Keratinocyte (primary cell): ENCODE measurements at regions not wholly inside any gene's neighbourhood (a gene's known extent, or its start where the extent isn't known, plus 50 kb on each side); places are given as distances from the start of the nearest gene placed in this dataset.

Source experiments
- DNase-seq: peaks from one replicate; pipeline ENCODE4 v3.0.0-alpha.2; 2011; ENCODE audit warnings: low read depth, missing footprints, low spot score
- FAIRE-seq: peaks from 2 replicates; lab custom pipeline; 2011; peaks lifted over from hg19 to GRCh38; lab: Jason Lieb, UNC
- H2AFZ ChIP-seq: 2 replicates; pipeline ENCODE4 v1.6.0; 2012; ENCODE audit warnings: low read length, control low read depth, inconsistent platforms; ENCODE audit not compliant: control insufficient read depth
- H3K27ac ChIP-seq: 2 replicates; pipeline ENCODE4 v1.5.1; 2011; ENCODE audit warnings: low read length; ENCODE audit not compliant: control insufficient read depth, insufficient read depth
- H3K27me3 ChIP-seq: 3 replicates; pipeline ENCODE4 v1.6.0; 2011; ENCODE audit warnings: low read length; ENCODE audit not compliant: control insufficient read depth, insufficient read depth; ENCODE audit errors: extremely low read depth
- H3K36me3 ChIP-seq, 2 experiments: 2 replicates in 1 of 2; 3 replicates in 1 of 2; pipeline ENCODE4 v1.5.1; 2011; ENCODE audit warnings: low read length in 2 of 2, mild to moderate bottlenecking in 1 of 2; ENCODE audit not compliant: control insufficient read depth in 2 of 2, insufficient read depth in 2 of 2; ENCODE audit errors: extremely low read depth in 1 of 2
- H3K4me1 ChIP-seq: 3 replicates; pipeline ENCODE4 v1.5.1; 2011; ENCODE audit warnings: low read length; ENCODE audit not compliant: control insufficient read depth, insufficient read depth; ENCODE audit errors: extremely low read depth
- H3K4me2 ChIP-seq: 3 replicates; pipeline ENCODE4 v1.6.0; 2011; ENCODE audit warnings: low read depth, low read length; ENCODE audit not compliant: control insufficient read depth, insufficient read depth; ENCODE audit errors: extremely low read depth
- H3K4me3 ChIP-seq, 3 experiments: fragments of 200-600 bp in 1 of 3; sonication (generic) in 1 of 3; 2 replicates in 2 of 3; 3 replicates in 1 of 3; pipeline ENCODE4 v1.5.1; 2011 to 2016; ENCODE audit warnings: low read length in 3 of 3, mild to moderate bottlenecking in 3 of 3, control low read depth in 2 of 3, inconsistent platforms in 1 of 3, low read depth in 1 of 3, mixed read lengths in 1 of 3, mixed run types in 1 of 3, moderate library complexity in 1 of 3; ENCODE audit not compliant: control insufficient read depth in 2 of 3, insufficient read depth in 2 of 3; ENCODE audit errors: extremely low read depth in 1 of 3
- H3K79me2 ChIP-seq: 2 replicates; pipeline ENCODE4 v1.6.0; 2012; ENCODE audit warnings: low read length; ENCODE audit not compliant: control insufficient read depth, insufficient read depth
- H3K9ac ChIP-seq: 3 replicates; pipeline ENCODE4 v1.6.0; 2011; ENCODE audit warnings: low read length; ENCODE audit not compliant: control insufficient read depth, insufficient read depth; ENCODE audit errors: extremely low read depth
- H3K9me1 ChIP-seq: 3 replicates; pipeline ENCODE4 v1.6.0; 2011; ENCODE audit warnings: low read length; ENCODE audit not compliant: control insufficient read depth, insufficient read depth; ENCODE audit errors: extremely low read depth
- H3K9me3 ChIP-seq: 2 replicates; pipeline ENCODE4 v1.5.1; 2012; ENCODE audit warnings: low read depth, low read length; ENCODE audit not compliant: control insufficient read depth
- H4K20me1 ChIP-seq: 3 replicates; pipeline ENCODE4 v1.6.0; 2011; ENCODE audit warnings: low read length; ENCODE audit not compliant: control insufficient read depth, insufficient read depth; ENCODE audit errors: extremely low read depth
- CTCF ChIP-seq, 3 experiments: IDR thresholded peaks in 1 of 3; conservative IDR thresholded peaks in 1 of 3; optimal IDR thresholded peaks in 1 of 3; 2 replicates in 2 of 3; 3 replicates in 1 of 3; pipeline versions ENCODE3 to v1.5.1; 2011; ENCODE audit warnings: low read length in 3 of 3, mild to moderate bottlenecking in 3 of 3, moderate library complexity in 2 of 3, control low read depth in 1 of 3, inconsistent platforms in 1 of 3; ENCODE audit not compliant: insufficient read depth in 2 of 3; ENCODE audit errors: extremely low read depth in 1 of 3
- EZH2 ChIP-seq: IDR thresholded peaks from one replicate; pipeline ENCODE4 v1.6.1; 2012; ENCODE audit warnings: inconsistent platforms, mild to moderate bottlenecking, low read length, moderate library complexity
- dilution Hi-C: fragments of 300-500 bp; cut with MboI; formaldehyde crosslinking; loops from one replicate; pipeline ENCODE4 v1.7.0; 2020; ENCODE audit warnings: low sequenced_read_pairs; ENCODE audit not compliant: extremely low pct_ligation_motif_present

DNA sequence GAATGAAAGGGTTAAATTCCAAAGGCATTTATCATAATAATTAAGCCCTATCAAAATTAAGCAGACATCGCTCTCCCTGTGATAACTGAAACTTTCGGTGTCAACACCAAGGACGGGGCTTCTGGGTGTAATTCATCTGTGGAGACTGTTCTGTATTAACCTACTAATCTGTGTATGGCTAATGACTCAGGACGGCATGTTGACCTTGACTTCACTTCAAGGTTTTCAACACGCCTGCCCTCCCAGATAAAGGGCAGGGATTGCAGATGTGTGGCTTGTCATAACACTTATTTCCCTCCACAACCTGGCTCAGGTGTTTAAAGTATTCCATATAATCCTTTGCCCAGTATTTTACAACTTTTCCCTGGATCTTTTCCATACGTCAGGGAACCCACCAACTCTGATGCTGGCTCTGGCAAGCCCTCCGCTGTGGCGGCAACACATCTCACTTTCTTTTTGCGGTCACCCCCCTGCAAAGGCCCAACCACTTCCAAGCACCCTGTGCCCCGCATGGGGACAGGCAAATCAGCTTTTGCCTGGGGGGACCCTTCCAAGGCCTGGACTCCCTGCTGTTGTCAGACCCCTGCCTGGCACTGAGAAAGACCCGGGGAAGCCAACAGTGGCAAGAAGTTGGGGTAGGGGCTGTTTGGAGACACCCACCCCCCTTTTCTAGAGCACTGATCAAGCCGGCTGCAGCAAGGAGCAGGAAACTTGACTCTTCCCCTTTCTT is 93.2 kb upstream of the MEF2A start:
- no peaks in the 10 kb centered on the region for H3K9me1 ChIP-seq
- TF ChIP-seq CTCF (optimal IDR thresholded peaks at IDR 0.05 in 1 of 3, IDR thresholded peaks at IDR 0.05 in 1 of 3, conservative IDR thresholded peaks at IDR 0.05 in 1 of 3; ENCODE audit: extremely low read depth in 1 of 3, insufficient read depth in 2 of 3, low read length in 3 of 3) (no peak), EZH2 (no peak)
- no peaks in the 10 kb centered on the region for H3K9me3 ChIP-seq
- H3K4me3 ChIP-seq: no peak overlapping the region
- no peak for DNase-seq
- no peak overlapping the region for H3K27ac ChIP-seq
- H3K4me2 ChIP-seq: no peak overlapping the region
- dilution Hi-C loops: no loop called here
- H3K27me3 ChIP-seq: no peaks in the 10 kb centered on the region
- no peak for FAIRE-seq
- H3K9ac ChIP-seq: no peak overlapping the region
- no peaks in the 10 kb centered on the region for H4K20me1 ChIP-seq
- no peaks in the 10 kb centered on the region for H3K79me2 ChIP-seq
- no peaks in the 10 kb centered on the region for H3K36me3 ChIP-seq
- peaks cover 23% of the 10 kb centered on the region for H3K4me1 ChIP-seq
- no peak overlapping the region for H2AFZ ChIP-seq

- Histone ChIP-seq H3K4me2 (no peak overlapping the region), H4K20me1 (no peaks in the 10 kb centered on the region), H3K79me2 (no peaks in the 10 kb centered on the region), H3K27me3 (no peaks in the 10 kb centered on the region), H3K4me3 (no peak overlapping the region), H3K9me1 (no peaks in the 10 kb centered on the region), H3K36me3 (no peaks in the 10 kb centered on the region), H3K4me1 (peaks cover 26% of the 10 kb centered on the region), H3K9ac (no peak overlapping the region), H3K9me3 (no peaks in the 10 kb centered on the region), H2AFZ (no peak overlapping the region), H3K27ac (no peak overlapping the region)
- dilution Hi-C loops: no loop called here
- TF ChIP-seq EZH2 (no peak), CTCF (optimal IDR thresholded peaks at IDR 0.05 in 1 of 3, IDR thresholded peaks at IDR 0.05 in 1 of 3, conservative IDR thresholded peaks at IDR 0.05 in 1 of 3; ENCODE audit: extremely low read depth in 1 of 3, insufficient read depth in 2 of 3, low read length in 3 of 3) (no peak)
- no peak for FAIRE-seq
- DNase-seq: no peak
These were observed 91.5 kb upstream of the MEF2A start for GRCh38 chr15:99473981-99474906.
